IPS DF 19.7 (cell line): ENCODE measurements at regions not wholly inside any gene's neighbourhood (a gene's known extent, or its start where the extent isn't known, plus 50 kb on each side); places are given as distances from the start of the nearest gene placed in this dataset.

Experiments used
- DNase-seq: peaks from one replicate; pipeline ENCODE4 v3.0.0-alpha.2; 2013; ENCODE audit warnings: low read depth, low spot score

GRCh38 chr7:106775975-106776607 is 89.0 kb upstream of the PIK3CG start:
- DNase-seq: no peak

- no peak for DNase-seq
Observed at GRCh38 chr7:106776618-106777347, 88.3 kb upstream of the PIK3CG start.

GRCh38 chr7:106777674-106778299 is 87.3 kb upstream of the PIK3CG start:
- DNase-seq: no peak

- DNase-seq: no peak
Observed at GRCh38 chr7:106778656-106779250, 86.3 kb upstream of the PIK3CG start.

- peak; percentile 54 for DNase-seq
Observed at GRCh38 chr7:106779877-106780276, 85.2 kb upstream of the PIK3CG start.

- DNase-seq: no peak
Observed at GRCh38 chr7:106781007-106781406, 84.1 kb upstream of the PIK3CG start.

- DNase-seq: no peak
Observed at GRCh38 chr7:106781828-106782544, 83.1 kb upstream of the PIK3CG start.

GRCh38 chr7:106783286-106783685 is 81.8 kb upstream of the PIK3CG start:
- DNase-seq: no peak

GRCh38 chr7:106788637-106789036 is 76.4 kb upstream of the PIK3CG start:
- no peak for DNase-seq

GRCh38 chr7:106791526-106791925 is 73.6 kb upstream of the PIK3CG start:
- DNase-seq: no peak

GRCh38 chr7:106792233-106792926 is 72.7 kb upstream of the PIK3CG start:
- no peak for DNase-seq

- DNase-seq: no peak
Observed at GRCh38 chr7:106793015-106793975, 71.8 kb upstream of the PIK3CG start.

GRCh38 chr7:106794276-106795083 is 70.6 kb upstream of the PIK3CG start:
- DNase-seq: no peak

GRCh38 chr7:106795084-106795876 is 69.8 kb upstream of the PIK3CG start:
- DNase-seq: no peak

GRCh38 chr7:106795877-106796231 is 69.2 kb upstream of the PIK3CG start:
- DNase-seq: no peak

- DNase-seq: no peak
Observed at GRCh38 chr7:106797937-106798336, 67.1 kb upstream of the PIK3CG start.

- no peak for DNase-seq
Observed at GRCh38 chr7:106802589-106802988, 62.5 kb upstream of the PIK3CG start.

GRCh38 chr7:106806556-106806955 is 58.5 kb upstream of the PIK3CG start:
- DNase-seq: no peak

- no peak for DNase-seq
Observed at GRCh38 chr7:106807474-106807873, 57.6 kb upstream of the PIK3CG start.
